ENCODE measurements at regions not wholly inside any gene's neighbourhood (a gene's known extent, or its start where the extent isn't known, plus 50 kb on each side); places are given as distances from the start of the nearest gene placed in this dataset.

DNA sequence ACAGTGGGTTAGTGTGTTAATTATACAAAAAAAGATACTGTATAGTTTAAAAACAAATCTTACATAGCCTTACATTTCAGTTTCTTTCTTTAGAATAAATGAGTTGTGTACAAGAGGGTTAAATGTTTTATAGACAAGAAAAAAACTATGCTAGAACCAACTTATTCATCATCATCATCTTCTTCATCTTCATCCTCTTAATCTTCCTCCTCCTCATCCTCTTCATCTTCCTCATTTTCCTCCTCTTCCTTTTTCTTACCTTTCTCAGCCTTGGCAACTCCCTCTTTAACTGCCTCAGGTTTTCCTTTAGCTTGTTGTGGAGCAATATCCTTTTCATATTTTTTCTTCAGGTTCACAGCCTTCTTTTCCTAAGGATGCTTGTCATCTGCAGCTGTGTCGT lies 53.7 kb downstream of the RPS12 start:
- Histone ChIP-seq H3K4me1 (ENCODE audit: control insufficient read depth in 5 of 5, insufficient read depth in 5 of 5, low read length in 5 of 5) (peaks cover 0 to 2% (median 0%) of the 10 kb centered on the region in 5 donors), H3K9me3 (ENCODE audit: control insufficient read depth in 5 of 5, low read length in 5 of 5) (no peaks in the 10 kb centered on the region), H3K4me3 (ENCODE audit: low read depth in 1 of 5, low read length in 5 of 5) (no peak overlapping the region), H3K27me3 (ENCODE audit: control insufficient read depth in 5 of 5, insufficient read depth in 4 of 5, low read length in 5 of 5) (no peaks in the 10 kb centered on the region), H3K36me3 (ENCODE audit: control insufficient read depth in 5 of 5, insufficient read depth in 5 of 5, low read length in 5 of 5) (no peaks in the 10 kb centered on the region), H3K27ac (ENCODE audit: low read depth, low read length) (no peak overlapping the region), H3K9ac (ENCODE audit: low read length in 5 of 5) (no peak overlapping the region)

DNA sequence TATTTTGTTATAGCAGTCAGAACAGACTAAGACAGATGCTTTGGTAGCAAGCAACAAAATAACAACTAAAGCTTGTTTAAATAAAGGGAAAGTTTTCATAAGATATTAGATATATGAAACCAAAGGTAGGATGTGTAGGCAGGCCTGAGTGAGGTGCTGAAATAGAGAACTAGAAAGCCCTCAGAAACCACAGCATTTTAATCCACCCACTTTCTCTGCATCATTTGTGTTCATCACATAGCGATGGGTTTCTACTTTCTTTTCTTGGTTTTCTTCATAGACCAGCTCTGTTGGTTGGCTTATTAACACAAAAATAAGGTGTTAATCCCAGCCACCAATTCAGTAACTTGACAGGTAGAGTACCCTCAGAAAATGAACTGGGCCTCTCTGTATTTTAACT lies 58.6 kb downstream of the RPS12 start:
- no peaks in the 10 kb centered on the region for H3K27me3 ChIP-seq (ENCODE audit: control insufficient read depth in 5 of 5, insufficient read depth in 4 of 5, low read length in 5 of 5)
- H3K27ac ChIP-seq (ENCODE audit: low read depth, low read length) = no peak overlapping the region
- H3K4me3 ChIP-seq (ENCODE audit: low read depth in 1 of 5, low read length in 5 of 5) = no peak overlapping the region
- H3K9ac ChIP-seq (ENCODE audit: low read length in 5 of 5) = no peak overlapping the region
- H3K4me1 ChIP-seq (ENCODE audit: control insufficient read depth in 5 of 5, insufficient read depth in 5 of 5, low read length in 5 of 5) = peaks cover 0 to 2% (median 0%) of the 10 kb centered on the region in 5 donors
- H3K9me3 ChIP-seq (ENCODE audit: control insufficient read depth in 5 of 5, low read length in 5 of 5) = peaks cover 0 to 8% (median 0%) of the 10 kb centered on the region in 5 donors
- no peaks in the 10 kb centered on the region for H3K36me3 ChIP-seq (ENCODE audit: control insufficient read depth in 5 of 5, insufficient read depth in 5 of 5, low read length in 5 of 5)

DNA sequence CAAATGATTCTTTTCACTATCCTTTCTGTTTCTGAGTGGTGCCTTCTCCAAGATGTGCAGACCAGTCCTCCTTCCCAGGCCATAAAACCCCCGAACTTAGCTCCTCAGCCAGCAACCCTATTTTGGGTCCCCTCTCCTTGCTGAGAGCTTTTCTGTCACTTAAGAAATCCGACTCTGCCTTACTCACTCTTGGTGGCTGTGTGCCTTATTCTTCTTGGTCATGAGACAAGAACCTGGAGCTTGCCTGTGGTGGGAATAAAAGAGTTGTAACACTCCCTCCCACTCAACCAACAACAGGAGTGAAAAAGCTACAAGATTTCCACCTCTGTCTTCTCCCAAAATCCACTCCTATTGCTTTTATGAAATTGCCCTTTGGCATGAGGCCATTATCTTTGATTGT lies 62.6 kb downstream of the RPS12 start:
- Histone ChIP-seq H3K36me3 (ENCODE audit: control insufficient read depth in 5 of 5, insufficient read depth in 5 of 5, low read length in 5 of 5) (no peaks in the 10 kb centered on the region), H3K27me3 (ENCODE audit: control insufficient read depth in 5 of 5, insufficient read depth in 4 of 5, low read length in 5 of 5) (no peaks in the 10 kb centered on the region), H3K27ac (ENCODE audit: low read depth, low read length) (no peak overlapping the region), H3K9me3 (ENCODE audit: control insufficient read depth in 5 of 5, low read length in 5 of 5) (peaks cover 0 to 8% (median 0%) of the 10 kb centered on the region in 5 donors), H3K9ac (ENCODE audit: low read length in 5 of 5) (no peak overlapping the region), H3K4me3 (ENCODE audit: low read depth in 1 of 5, low read length in 5 of 5) (no peak overlapping the region), H3K4me1 (ENCODE audit: control insufficient read depth in 5 of 5, insufficient read depth in 5 of 5, low read length in 5 of 5) (peaks cover 0 to 2% (median 0%) of the 10 kb centered on the region in 5 donors)

DNA sequence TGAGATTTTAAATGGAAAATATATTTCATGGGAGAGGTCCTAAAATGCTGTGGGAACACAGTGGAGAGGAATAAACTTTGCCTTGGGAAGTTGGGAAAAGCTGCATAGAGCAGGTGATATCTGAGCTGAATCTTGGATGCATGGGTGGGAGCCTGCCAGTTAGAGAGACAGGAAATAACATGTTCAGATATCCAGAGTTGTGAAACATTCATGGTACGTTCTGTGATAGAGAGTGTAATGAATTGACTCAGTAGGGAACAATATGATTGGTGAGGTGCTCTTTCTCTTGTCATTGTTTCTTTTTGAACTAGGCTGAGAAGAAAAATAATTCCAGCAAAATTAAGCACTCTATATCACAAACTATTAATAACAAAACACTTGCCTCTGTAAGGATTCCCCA lies 72.8 kb downstream of the RPS12 start:
- Histone ChIP-seq H3K4me3 (ENCODE audit: low read depth in 1 of 5, low read length in 5 of 5) (no peak overlapping the region), H3K9me3 (ENCODE audit: control insufficient read depth in 5 of 5, low read length in 5 of 5) (no peaks in the 10 kb centered on the region)

DNA sequence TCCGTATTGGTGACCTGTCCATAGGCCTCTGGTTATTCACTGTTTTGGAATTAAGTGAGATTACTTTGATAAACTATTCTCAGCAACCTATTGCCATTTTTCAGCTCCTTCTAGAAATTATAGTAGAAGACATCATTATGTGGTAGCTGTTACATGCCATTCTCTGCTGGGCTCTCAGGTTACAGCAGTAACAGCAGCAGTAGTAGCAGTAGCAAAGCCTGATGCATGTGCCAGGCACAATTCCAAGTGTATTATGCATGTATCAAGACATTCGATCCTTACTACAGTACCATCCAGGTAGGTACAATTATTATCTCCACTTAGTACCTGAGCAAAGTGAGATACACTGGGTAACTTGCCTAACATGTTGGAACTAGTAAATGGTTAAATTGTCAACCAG lies 74.3 kb downstream of the RPS12 start:
- no peaks in the 10 kb centered on the region for H3K36me3 ChIP-seq (ENCODE audit: control insufficient read depth in 5 of 5, insufficient read depth in 5 of 5, low read length in 5 of 5)
- no peaks in the 10 kb centered on the region for H3K27me3 ChIP-seq (ENCODE audit: control insufficient read depth in 5 of 5, insufficient read depth in 4 of 5, low read length in 5 of 5)
- no peaks in the 10 kb centered on the region for H3K9me3 ChIP-seq (ENCODE audit: control insufficient read depth in 5 of 5, low read length in 5 of 5)
- no peak overlapping the region for H3K9ac ChIP-seq (ENCODE audit: low read length in 5 of 5)
- no peak overlapping the region for H3K4me3 ChIP-seq (ENCODE audit: low read depth in 1 of 5, low read length in 5 of 5)
- H3K27ac ChIP-seq (ENCODE audit: low read depth, low read length) = no peak overlapping the region
- no peaks in the 10 kb centered on the region for H3K4me1 ChIP-seq (ENCODE audit: control insufficient read depth in 5 of 5, insufficient read depth in 5 of 5, low read length in 5 of 5)

More for the DNA sequence above, 72.8 kb downstream of the RPS12 start:
- Histone ChIP-seq H3K4me1 (ENCODE audit: control insufficient read depth in 5 of 5, insufficient read depth in 5 of 5, low read length in 5 of 5) (no peaks in the 10 kb centered on the region), H3K36me3 (ENCODE audit: control insufficient read depth in 5 of 5, insufficient read depth in 5 of 5, low read length in 5 of 5) (no peaks in the 10 kb centered on the region), H3K9ac (ENCODE audit: low read length in 5 of 5) (no peak overlapping the region), H3K27ac (ENCODE audit: low read depth, low read length) (no peak overlapping the region), H3K27me3 (ENCODE audit: control insufficient read depth in 5 of 5, insufficient read depth in 4 of 5, low read length in 5 of 5) (no peaks in the 10 kb centered on the region)

DNA sequence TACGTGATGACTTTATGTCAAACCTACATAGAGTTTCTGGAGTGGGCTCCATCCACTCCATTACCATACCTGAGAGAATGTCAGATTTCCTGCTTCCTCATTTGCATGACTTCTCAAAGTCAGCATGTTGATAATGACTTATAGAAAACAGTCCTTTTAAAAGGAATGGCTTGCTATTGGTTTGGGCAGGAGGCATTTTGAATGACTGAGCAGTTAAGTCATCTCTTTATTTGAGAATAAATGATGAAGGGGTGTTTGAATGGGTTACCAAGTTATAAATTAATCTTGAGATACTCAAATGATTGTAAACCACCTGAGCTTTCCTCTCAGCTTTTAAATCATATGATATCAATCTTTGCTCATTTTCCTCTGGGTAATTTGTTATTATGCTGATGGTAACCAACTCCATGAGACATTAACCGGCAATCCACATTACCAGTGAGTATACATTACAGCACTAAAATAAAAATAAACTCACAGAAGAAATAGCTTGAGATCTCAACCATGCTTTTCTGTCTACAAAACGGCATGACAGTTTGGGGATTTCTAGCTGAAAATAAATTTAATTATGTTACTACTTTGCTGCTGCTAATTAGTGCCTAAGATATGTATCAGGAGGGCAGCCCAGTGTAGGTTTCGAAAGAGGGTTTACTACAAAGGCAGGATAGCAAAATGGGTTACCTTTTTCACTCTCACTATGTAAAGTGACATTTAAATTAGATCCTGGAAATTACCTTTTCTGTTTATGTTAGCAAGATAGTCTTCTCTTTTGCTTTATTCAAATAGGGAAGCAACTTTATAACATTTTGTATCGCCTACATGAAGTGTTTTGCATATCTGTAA lies 78.8 kb downstream of the RPS12 start:
- no peaks in the 10 kb centered on the region for H3K27me3 ChIP-seq (ENCODE audit: control insufficient read depth in 5 of 5, insufficient read depth in 4 of 5, low read length in 5 of 5)
- no peak overlapping the region for H3K27ac ChIP-seq (ENCODE audit: low read depth, low read length)
- H3K9ac ChIP-seq (ENCODE audit: low read length in 5 of 5) = no peak overlapping the region
- no peaks in the 10 kb centered on the region for H3K36me3 ChIP-seq (ENCODE audit: control insufficient read depth in 5 of 5, insufficient read depth in 5 of 5, low read length in 5 of 5)
- H3K4me3 ChIP-seq (ENCODE audit: low read depth in 1 of 5, low read length in 5 of 5) = no peak overlapping the region
- H3K9me3 ChIP-seq (ENCODE audit: control insufficient read depth in 5 of 5, low read length in 5 of 5) = no peaks in the 10 kb centered on the region
- peaks cover 0 to 2% (median 0%) of the 10 kb centered on the region in 5 donors for H3K4me1 ChIP-seq (ENCODE audit: control insufficient read depth in 5 of 5, insufficient read depth in 5 of 5, low read length in 5 of 5)

DNA sequence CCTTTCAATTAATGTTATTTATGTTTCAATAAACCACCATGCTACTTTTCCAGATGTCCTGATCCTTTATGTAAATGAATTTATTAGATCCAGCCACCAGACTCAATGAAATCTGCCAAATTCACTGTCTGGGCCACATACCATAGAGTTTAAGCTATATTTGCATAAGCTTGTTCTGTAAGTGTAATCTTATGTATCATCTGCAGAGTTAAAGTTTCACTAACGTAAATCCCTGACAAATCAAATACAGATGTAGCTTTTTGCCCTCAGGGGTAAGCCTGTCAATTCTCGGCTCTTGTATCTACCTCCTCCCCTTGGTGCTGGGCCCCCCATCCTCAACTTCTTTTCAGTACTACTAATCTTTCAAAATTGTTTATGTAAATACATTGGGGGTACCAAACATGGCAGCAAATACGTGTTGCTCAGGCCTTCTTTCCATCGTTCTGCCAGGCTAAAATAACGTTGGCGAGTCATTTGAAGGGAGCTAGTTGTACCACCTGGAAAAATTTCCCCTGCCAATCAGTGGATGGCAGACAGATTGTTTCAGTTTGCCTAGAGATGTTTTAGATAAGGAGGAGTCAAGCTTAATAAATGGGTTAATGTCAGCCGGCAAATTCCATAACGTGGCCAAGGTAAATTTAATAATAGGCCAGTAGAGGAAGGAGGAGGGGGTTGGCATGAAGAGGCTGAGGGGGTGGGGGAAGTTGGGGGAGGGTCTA lies 79.6 kb downstream of the RPS12 start:
- no peak overlapping the region for H3K9ac ChIP-seq (ENCODE audit: low read length in 5 of 5)
- no peaks in the 10 kb centered on the region for H3K27me3 ChIP-seq (ENCODE audit: control insufficient read depth in 5 of 5, insufficient read depth in 4 of 5, low read length in 5 of 5)
- no peak overlapping the region for H3K4me3 ChIP-seq (ENCODE audit: low read depth in 1 of 5, low read length in 5 of 5)
- no peak overlapping the region for H3K27ac ChIP-seq (ENCODE audit: low read depth, low read length)
- H3K36me3 ChIP-seq (ENCODE audit: control insufficient read depth in 5 of 5, insufficient read depth in 5 of 5, low read length in 5 of 5) = no peaks in the 10 kb centered on the region
- H3K4me1 ChIP-seq (ENCODE audit: control insufficient read depth in 5 of 5, insufficient read depth in 5 of 5, low read length in 5 of 5) = peaks cover 0 to 5% (median 0%) of the 10 kb centered on the region in 5 donors
- H3K9me3 ChIP-seq (ENCODE audit: control insufficient read depth in 5 of 5, low read length in 5 of 5) = no peaks in the 10 kb centered on the region

DNA sequence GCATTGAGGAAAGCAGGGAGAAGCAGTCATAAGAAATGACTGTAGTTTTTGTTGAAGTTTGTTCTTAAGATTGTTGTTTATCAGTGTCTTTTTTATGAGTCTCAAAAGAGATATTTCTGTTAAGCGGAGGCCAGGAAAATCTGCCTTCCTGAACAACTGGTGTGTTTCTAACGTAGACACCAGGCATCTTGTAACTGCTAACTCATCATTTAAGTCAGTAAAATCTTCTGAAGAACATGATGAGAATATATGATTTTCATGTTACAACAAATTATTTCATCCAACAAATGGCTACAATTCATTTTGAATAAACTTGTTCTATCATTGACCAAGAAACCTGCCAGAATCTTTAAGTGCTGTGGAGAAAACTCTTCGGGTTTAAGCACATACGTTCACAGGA lies 84.0 kb downstream of the RPS12 start:
- no peak overlapping the region for H3K9ac ChIP-seq (ENCODE audit: low read length in 5 of 5)
- no peaks in the 10 kb centered on the region for H3K9me3 ChIP-seq (ENCODE audit: control insufficient read depth in 5 of 5, low read length in 5 of 5)
- H3K4me3 ChIP-seq (ENCODE audit: low read depth in 1 of 5, low read length in 5 of 5) = no peak overlapping the region
- H3K27ac ChIP-seq (ENCODE audit: low read depth, low read length) = no peak overlapping the region
- no peaks in the 10 kb centered on the region for H3K36me3 ChIP-seq (ENCODE audit: control insufficient read depth in 5 of 5, insufficient read depth in 5 of 5, low read length in 5 of 5)
- H3K27me3 ChIP-seq (ENCODE audit: control insufficient read depth in 5 of 5, insufficient read depth in 4 of 5, low read length in 5 of 5) = no peaks in the 10 kb centered on the region
- H3K4me1 ChIP-seq (ENCODE audit: control insufficient read depth in 5 of 5, insufficient read depth in 5 of 5, low read length in 5 of 5) = peaks cover 0 to 5% (median 0%) of the 10 kb centered on the region in 5 donors

DNA sequence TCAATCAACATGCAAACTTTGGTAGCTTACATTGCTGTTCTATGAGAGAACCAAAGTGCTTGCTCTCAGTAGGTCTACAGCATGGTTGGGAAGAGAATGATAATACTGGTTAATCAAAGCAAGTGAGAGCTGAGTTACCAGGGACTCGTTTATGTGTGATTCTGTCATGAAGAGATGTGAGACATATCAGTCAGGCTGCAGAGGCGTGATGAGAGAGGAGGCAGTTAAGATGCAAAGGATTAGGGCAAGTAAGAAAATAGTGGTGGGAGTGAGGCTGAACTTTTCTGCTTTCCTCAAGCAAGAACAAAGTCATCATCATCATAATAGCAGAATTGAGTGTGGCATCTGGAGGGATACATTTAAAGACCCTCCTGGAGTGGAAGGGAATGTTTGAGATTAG lies 86.5 kb downstream of the RPS12 start:
- Histone ChIP-seq H3K27ac (ENCODE audit: low read depth, low read length) (no peak overlapping the region), H3K4me3 (ENCODE audit: low read depth in 1 of 5, low read length in 5 of 5) (no peak overlapping the region), H3K9me3 (ENCODE audit: control insufficient read depth in 5 of 5, low read length in 5 of 5) (no peaks in the 10 kb centered on the region), H3K4me1 (ENCODE audit: control insufficient read depth in 5 of 5, insufficient read depth in 5 of 5, low read length in 5 of 5) (peaks cover 0 to 5% (median 0%) of the 10 kb centered on the region in 5 donors), H3K36me3 (ENCODE audit: control insufficient read depth in 5 of 5, insufficient read depth in 5 of 5, low read length in 5 of 5) (no peaks in the 10 kb centered on the region), H3K9ac (ENCODE audit: low read length in 5 of 5) (no peak overlapping the region), H3K27me3 (ENCODE audit: control insufficient read depth in 5 of 5, insufficient read depth in 4 of 5, low read length in 5 of 5) (no peaks in the 10 kb centered on the region)

DNA sequence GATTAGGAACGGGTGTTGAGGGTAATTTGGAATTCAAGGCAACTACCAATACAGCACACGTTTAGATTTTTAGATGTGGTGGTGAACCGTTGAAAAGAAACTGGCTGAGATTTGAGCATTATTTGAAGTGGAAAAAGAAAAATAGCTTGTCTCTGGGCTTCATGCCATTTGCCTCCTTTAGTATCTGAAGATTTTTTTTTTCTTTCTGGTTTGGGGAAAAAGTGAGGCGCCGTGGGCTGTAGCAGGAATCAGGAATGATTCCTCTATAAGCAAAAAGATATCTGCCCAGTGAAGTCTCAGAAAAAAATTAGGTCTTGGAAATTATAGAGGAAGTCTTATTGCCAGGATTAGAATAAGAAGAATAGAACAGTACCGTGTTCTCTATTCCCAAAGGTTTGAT lies 88.5 kb downstream of the RPS12 start:
- H3K9me3 ChIP-seq (ENCODE audit: control insufficient read depth in 5 of 5, low read length in 5 of 5) = no peaks in the 10 kb centered on the region
- no peaks in the 10 kb centered on the region for H3K27me3 ChIP-seq (ENCODE audit: control insufficient read depth in 5 of 5, insufficient read depth in 4 of 5, low read length in 5 of 5)
- peaks cover 0 to 5% (median 0%) of the 10 kb centered on the region in 5 donors for H3K4me1 ChIP-seq (ENCODE audit: control insufficient read depth in 5 of 5, insufficient read depth in 5 of 5, low read length in 5 of 5)
- no peaks in the 10 kb centered on the region for H3K36me3 ChIP-seq (ENCODE audit: control insufficient read depth in 5 of 5, insufficient read depth in 5 of 5, low read length in 5 of 5)
- H3K27ac ChIP-seq (ENCODE audit: low read depth, low read length) = no peak overlapping the region
- no peak overlapping the region for H3K9ac ChIP-seq (ENCODE audit: low read length in 5 of 5)
- H3K4me3 ChIP-seq (ENCODE audit: low read depth in 1 of 5, low read length in 5 of 5) = no peak overlapping the region

All from subcutaneous abdominal adipose tissue (tissue), 5 donors.